Sigmoid colon (tissue), 6 donors: ENCODE measurements at regions not wholly inside any gene's neighbourhood (a gene's known extent, or its start where the extent isn't known, plus 50 kb on each side); places are given as distances from the start of the nearest gene placed in this dataset.

Experiments
- DNase-seq: peaks from one replicate; pipeline ENCODE4 v3.0.0-alpha.2; 2019
- H3K27ac ChIP-seq, 4 donors: fragments of 200-600 bp; sonication (generic); one replicate each; pipeline ENCODE4 v1.5.1; 2016 to 2019; ENCODE audit warnings: mild to moderate bottlenecking in 1 of 4
- H3K27me3 ChIP-seq, 3 donors: fragments of 200-600 bp; sonication (generic); one replicate each; pipeline ENCODE4 v1.5.1; 2019; ENCODE audit warnings: mild to moderate bottlenecking in 1 of 3
- H3K36me3 ChIP-seq, 4 donors: fragments of 200-600 bp; sonication (generic); one replicate each; pipeline ENCODE4 v1.5.1; 2016 to 2019
- H3K4me1 ChIP-seq, 4 donors: fragments of 200-600 bp; sonication (generic); one replicate each; pipeline ENCODE4 v1.5.1; 2017 to 2019
- H3K4me3 ChIP-seq, 4 donors: fragments of 200-600 bp; sonication (generic); one replicate each; pipeline ENCODE4 v1.5.1; 2017 to 2019; ENCODE audit warnings: mild to moderate bottlenecking in 2 of 4, moderate library complexity in 1 of 4
- H3K9me3 ChIP-seq, 4 donors: fragments of 200-600 bp in 3 of 4; sonication (generic) in 3 of 4; one replicate each; pipeline versions ENCODE4 v1.5.1 to v1.6.1; 2013 to 2019
- CTCF ChIP-seq, 4 experiments: fragments of 450-650 bp in 3 of 4; fragments of 200-600 bp in 1 of 4; IDR thresholded peaks; one replicate each; pipeline ENCODE4 v1.5.1; 2016 to 2019; ENCODE audit warnings: antibody characterized with exemption in 4 of 4, mild to moderate bottlenecking in 3 of 4, moderate library complexity in 2 of 4
- EP300 ChIP-seq, 4 donors: sonication (generic); formaldehyde crosslinking; IDR thresholded peaks; one replicate each; pipeline ENCODE4 v1.6.1; 2017; ENCODE audit warnings: antibody characterized with exemption in 4 of 4
- POLR2A ChIP-seq, 2 donors: fragments of 450-650 bp; IDR thresholded peaks; one replicate each; pipeline ENCODE4 v1.6.1; 2016; ENCODE audit warnings: antibody characterized with exemption in 2 of 2, mild to moderate bottlenecking in 2 of 2, moderate library complexity in 2 of 2
- POLR2AphosphoS5 ChIP-seq, 4 donors: sonication (generic); formaldehyde crosslinking; IDR thresholded peaks; one replicate each; pipeline ENCODE4 v1.6.1; 2017; ENCODE audit warnings: antibody characterized with exemption in 4 of 4
- WGBS, 2 donors: extraction: QIAGEN DNeasy Blood & Tissue Kit; methylation state at CpG; one replicate each; pipeline ENCODE4 v1.1.7; 2013; 5-methylcytosine and 5-hydroxymethylcytosine counted together
- intact Hi-C: fragments of 100-400 bp; cut with DNase I; formaldehyde crosslinking; loops from one replicate; pipeline ENCODE4 v1.15.1; 2023
- donor health status: healthy with polysubstance abuse.
- donor health status: healthy.

GRCh38 chr3:38907426-38907825 is 91.4 kb upstream of the SCN10A start:
- DNase-seq = no peak
- no peak overlapping the region for H3K4me3 ChIP-seq
- no peak overlapping the region for H3K27ac ChIP-seq
- TF ChIP-seq CTCF (IDR thresholded peaks at IDR 0.05) (no peak), POLR2AphosphoS5 (IDR thresholded peaks at IDR 0.05) (no peak), EP300 (IDR thresholded peaks at IDR 0.05) (no peak), POLR2A (IDR thresholded peaks at IDR 0.05) (no peak)
- H3K36me3 ChIP-seq = no peaks in the 10 kb centered on the region
- H3K4me1 ChIP-seq = no peaks in the 10 kb centered on the region
- 24 to 75% methylated on average over 1 of the region's 1 CpG for WGBS, 2 donors
- H3K27me3 ChIP-seq = no peaks in the 10 kb centered on the region
- no peaks in the 10 kb centered on the region for H3K9me3 ChIP-seq
- intact Hi-C loops = no loop called here

- intact Hi-C loops = no loop called here
Observed at GRCh38 chr3:38890426-38890825, 74.4 kb upstream of the SCN10A start.

GRCh38 chr3:38878646-38879045 is 62.6 kb upstream of the SCN10A start:
- Histone ChIP-seq H3K27ac (no peak overlapping the region), H3K4me3 (no peak overlapping the region), H3K9me3 (no peaks in the 10 kb centered on the region), H3K4me1 (no peaks in the 10 kb centered on the region), H3K36me3 (no peaks in the 10 kb centered on the region), H3K27me3 (no peaks in the 10 kb centered on the region)
- no peak for DNase-seq
- intact Hi-C loops = no loop called here
- TF ChIP-seq CTCF (IDR thresholded peaks at IDR 0.05) = no peak
- no peak for TF ChIP-seq POLR2AphosphoS5 (IDR thresholded peaks at IDR 0.05)
- TF ChIP-seq EP300 (IDR thresholded peaks at IDR 0.05) = no peak
- no peak for TF ChIP-seq POLR2A (IDR thresholded peaks at IDR 0.05)

More at GRCh38 chr3:38890426-38890825, 74.4 kb upstream of the SCN10A start:
- Histone ChIP-seq H3K36me3 (no peaks in the 10 kb centered on the region), H3K27me3 (no peaks in the 10 kb centered on the region), H3K9me3 (peaks cover 0 to 5% (median 1%) of the 10 kb centered on the region in 4 donors), H3K27ac (no peak overlapping the region), H3K4me3 (no peak overlapping the region), H3K4me1 (no peaks in the 10 kb centered on the region)
- whole genome bisulfite sequencing, 2 donors = 74 to 84% methylated on average over 4 of the region's 4 CpGs
- TF ChIP-seq CTCF (IDR thresholded peaks at IDR 0.05) (no peak), POLR2AphosphoS5 (IDR thresholded peaks at IDR 0.05) (no peak), EP300 (IDR thresholded peaks at IDR 0.05) (no peak), POLR2A (IDR thresholded peaks at IDR 0.05) (no peak)
- no peak for DNase-seq
